HEK293T (cell line): ENCODE measurements at regions not wholly inside any gene's neighbourhood (a gene's known extent, or its start where the extent isn't known, plus 50 kb on each side); places are given as distances from the start of the nearest gene placed in this dataset.

Source experiments
- BHLHE40 ChIP-seq: fragments of 450-650 bp; IDR thresholded peaks from 2 replicates; pipeline ENCODE4 v1.6.1; 2016; ENCODE audit warnings: mild to moderate bottlenecking, moderate library complexity, borderline replicate concordance
- ELF4 ChIP-seq: fragments of 450-650 bp; IDR thresholded peaks from 2 replicates; pipeline ENCODE4 v1.6.1; 2017; ENCODE audit warnings: antibody characterized with exemption
- FOXA1 ChIP-seq: fragments of 450-650 bp; IDR thresholded peaks from 2 replicates; pipeline ENCODE4 v1.6.1; 2016; ENCODE audit warnings: mild to moderate bottlenecking
- NFRKB ChIP-seq: fragments of 450-650 bp; IDR thresholded peaks from 2 replicates; pipeline ENCODE4 v1.6.1; 2016; ENCODE audit warnings: mild to moderate bottlenecking, moderate library complexity
- SUZ12 ChIP-seq: fragments of 450-650 bp; IDR thresholded peaks from 2 replicates; pipeline ENCODE4 v1.6.1; 2016; ENCODE audit warnings: mild to moderate bottlenecking

- TF ChIP-seq BHLHE40 (no peak), NFRKB (no peak), SUZ12 (no peak), ELF4 (no peak), FOXA1 (no peak)
These were observed 178.2 kb downstream of the BCL11B start for GRCh38 chr14:99093532-99094517.
